GM19452 (cell line): ENCODE measurements at regions not wholly inside any gene's neighbourhood (a gene's known extent, or its start where the extent isn't known, plus 50 kb on each side); places are given as distances from the start of the nearest gene placed in this dataset.
"Not testable (repeated sequence)": the region's sequence is repeated elsewhere in the genome, so short reads cannot be mapped to it uniquely, and the experiment has no call there.

Experiments
- ATAC-seq: cut with Tn5 transposase; IDR thresholded peaks from one replicate; pipeline ENCODE4 v1.9.1; 2021; ENCODE audit not compliant: unreplicated experiment

DNA sequence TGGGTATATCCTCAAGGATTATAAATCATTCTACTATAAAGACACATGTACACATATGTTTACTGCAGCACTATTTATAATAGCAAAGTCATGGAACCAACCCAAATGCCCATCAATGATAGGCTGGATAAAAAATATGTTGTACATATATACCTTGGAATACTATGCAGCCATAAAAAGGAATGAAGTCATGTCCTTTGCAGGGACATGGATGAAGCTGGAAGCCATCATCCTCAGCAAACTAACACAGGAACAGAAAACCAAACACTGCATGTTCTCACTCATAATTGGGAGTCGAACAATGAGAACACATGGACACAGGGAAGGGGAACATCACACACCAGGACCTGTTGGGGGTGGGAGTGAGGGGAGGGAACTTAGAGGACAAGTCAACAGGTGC is 715.0 kb upstream of the ADGRB3 start:
- not testable (repeated sequence) for ATAC-seq

DNA sequence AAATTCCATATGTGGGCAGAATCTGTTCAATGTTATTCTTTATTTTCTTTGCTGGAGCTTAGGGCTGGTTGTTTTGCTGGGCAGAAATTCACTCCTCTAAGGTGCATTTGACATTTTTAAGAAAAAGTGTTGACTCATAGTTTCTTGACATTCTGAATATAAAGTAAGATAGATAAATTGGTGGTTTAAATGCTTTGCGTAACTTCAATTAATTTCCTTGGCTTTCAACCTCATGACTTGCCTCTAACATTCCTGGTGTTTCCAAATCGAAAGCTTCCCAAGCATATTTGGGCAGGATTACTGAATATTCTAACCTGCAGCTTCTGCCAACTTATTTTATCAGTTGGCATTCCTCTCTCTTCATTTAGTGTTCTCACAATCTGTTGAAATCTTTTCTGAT is 718.7 kb upstream of the ADGRB3 start:
- ATAC-seq: no peak

DNA sequence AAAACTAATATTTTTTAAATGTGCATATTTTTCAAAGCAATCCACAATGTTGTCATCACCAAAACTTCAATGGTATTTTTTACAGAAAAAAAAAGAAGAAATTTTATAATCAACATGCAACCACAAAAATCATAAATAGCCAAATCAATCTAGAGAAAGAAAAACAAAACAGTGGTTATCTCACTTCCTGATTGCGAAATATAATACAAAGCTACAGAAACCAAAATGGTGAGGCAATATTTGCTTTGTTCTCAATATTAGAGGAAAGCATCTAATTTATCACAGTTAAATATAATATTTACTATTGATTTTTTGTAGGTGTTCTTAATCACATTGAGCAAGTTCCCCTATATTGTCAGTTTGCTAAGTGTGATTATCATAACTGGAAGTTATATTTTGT is 720.7 kb upstream of the ADGRB3 start:
- ATAC-seq: no peak

DNA sequence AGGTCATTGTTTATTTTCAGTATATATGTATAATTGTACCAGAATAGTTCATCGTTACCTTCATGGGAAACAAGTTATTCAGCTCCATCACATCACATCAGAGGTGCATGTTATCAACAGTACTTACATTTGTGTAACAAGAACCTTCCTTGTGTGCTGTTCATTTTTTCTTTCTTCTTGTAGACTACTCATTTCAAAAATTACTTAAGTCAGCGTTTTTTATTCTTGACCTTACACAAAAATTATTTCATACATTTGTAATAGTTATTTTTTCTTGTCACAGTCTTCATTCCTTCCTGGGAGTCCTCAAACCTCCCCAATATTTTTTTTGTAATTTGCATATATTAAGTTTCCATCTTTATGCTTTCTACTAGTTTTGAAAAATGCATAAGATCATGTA is 725.7 kb upstream of the ADGRB3 start:
- no peak for ATAC-seq

DNA sequence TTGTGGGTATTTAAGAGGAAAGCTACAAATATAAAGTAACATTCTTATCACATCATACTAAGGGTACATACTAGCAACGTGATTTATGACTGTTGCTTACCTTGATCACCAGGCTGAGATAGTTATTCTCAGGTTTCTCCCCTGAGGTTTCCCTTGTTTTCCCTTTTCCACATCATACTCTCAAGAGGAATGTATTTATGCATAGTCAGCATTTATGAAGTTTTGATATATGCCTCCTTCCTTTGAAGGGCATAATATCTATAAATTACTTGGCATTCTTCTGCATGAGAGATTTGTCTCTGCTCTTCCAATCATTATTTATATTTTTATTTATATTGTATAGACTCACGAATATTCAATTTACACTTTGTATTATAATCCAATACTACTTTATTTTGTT is 726.7 kb upstream of the ADGRB3 start:
- no peak for ATAC-seq

DNA sequence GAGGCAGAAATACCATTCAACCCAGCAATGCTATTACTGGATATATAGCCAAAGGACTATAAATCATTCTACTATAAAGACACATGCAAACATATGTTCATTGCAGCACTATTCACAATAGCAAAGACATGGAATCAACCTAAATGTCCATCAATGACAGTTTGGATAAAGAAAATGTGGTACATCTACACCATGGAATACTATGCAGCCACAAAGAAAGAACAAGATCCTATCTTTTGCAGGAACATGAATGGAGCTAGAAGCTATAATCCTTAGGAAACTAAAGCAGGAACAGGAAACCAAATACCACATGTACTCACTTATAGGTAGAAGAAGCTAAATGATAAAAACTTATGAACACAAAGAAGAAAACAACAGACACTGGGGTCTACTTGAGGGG is 730.3 kb upstream of the ADGRB3 start:
- ATAC-seq: not testable (repeated sequence)

DNA sequence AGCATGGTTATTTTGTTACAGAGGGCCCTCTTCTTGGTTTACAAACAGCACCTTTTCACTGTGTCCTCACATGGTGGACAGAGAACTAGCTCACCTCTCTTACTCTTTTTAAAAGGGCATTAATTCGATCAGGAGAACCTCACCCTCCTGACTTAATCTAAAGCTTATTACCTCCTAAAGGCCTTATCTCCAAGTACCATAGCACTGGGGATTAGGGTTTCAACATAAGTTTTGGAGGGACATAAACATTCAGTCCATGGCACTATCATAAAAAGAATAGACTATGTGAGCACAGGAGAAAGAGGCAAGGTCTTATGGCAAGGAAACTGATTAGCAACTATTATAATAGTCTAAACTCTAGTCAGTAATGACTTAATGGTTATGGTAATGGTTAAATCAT is 736.2 kb upstream of the ADGRB3 start:
- no peak for ATAC-seq

DNA sequence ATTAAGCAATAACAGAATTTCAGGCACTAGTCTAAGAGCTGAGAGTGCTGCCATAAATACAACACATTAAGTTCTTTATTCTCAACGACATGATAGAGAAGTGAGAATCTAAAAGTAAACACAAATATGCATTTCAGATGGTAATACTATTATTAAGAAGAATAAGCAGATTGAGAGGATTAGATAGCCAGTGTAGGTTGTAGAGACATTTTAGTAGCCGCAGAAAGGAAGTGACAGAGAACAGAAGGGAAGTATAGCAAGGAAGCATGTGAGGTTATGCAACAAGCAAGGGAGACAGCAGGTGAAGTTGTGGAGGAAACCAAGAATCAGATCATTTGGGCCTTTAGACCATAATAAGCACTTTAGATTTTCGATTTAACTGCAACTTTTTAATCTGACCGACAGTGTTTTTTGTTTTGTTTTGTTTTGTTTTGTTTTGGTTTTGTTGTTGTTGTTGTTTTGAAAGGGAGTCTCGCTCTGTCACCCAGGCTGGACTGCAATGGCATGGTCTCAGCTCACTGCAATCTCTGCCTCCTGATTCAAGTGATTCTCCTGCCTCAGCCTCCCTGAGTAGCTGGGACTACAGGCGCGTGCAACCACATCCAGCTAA is 737.0 kb upstream of the ADGRB3 start:
- no peak for ATAC-seq

DNA sequence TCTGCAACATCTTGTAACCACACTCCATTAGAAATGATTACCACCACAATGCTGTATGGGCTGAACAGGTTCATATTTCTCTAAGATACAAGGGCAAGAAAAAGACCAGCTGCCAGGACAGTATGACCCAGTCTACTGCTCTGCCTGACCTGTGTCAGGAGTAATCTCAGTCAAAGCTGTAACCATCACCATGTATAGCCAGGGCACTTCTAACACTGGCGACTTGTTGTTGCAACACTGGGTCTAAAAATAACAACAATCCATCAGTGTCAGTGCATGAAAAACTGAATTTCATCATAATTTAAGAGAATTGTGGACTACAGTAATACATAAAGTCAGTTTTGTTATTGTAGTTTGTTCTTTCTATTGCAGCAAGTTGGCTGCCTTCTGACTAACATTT is 738.6 kb upstream of the ADGRB3 start:
- ATAC-seq: no peak

DNA sequence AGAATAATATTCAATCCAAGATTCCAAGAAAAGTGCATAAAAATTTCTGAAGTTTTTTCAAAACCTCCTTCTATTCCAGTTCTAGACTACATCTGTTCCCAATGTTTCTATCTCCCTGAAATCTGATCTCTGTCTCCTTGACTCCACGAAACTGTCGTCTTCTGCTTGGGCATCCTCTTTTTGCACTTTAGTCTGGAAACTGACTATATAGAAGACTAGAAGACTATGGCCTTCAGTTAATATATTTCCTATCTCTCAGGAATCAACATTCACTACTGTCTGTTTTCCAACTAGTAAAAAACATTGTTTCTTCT is 745.4 kb upstream of the ADGRB3 start:
- no peak for ATAC-seq

DNA sequence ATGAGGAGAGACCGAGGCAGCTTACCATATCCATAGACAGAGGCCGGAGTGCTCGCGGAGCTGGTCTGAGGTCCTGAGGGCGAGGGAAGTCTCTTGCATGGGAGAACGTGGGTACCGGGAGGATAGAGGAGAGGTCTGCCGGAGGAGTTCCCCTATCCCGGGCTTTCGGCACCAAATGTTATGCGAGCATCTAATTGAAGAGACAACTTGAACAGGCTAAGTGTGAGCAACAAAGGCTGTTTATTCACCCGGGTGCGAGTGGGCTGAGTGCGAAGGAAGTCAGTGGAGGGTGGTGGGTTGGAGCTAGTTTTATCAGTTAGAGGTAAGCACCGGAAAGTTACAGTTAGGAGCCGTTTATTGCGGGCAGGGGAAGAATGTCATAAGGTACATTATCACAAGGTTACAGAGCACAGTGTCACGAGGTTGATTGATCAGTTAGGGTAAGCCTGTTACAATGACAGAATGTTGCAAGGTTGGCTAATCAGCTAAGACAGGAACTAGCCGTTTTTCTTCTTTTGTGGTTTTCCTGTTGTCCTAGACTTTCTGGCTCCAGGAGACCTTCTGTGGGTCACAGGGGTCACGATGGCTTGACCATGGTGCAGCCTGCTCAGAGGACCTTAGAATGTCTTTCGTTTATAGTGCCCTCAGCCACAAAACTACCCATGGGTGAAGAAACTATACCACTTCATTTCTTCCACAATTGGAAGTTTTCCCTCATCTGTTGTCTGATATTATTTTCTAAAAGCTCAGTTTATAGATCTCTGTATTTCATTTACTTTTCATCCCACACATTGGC is 746.0 kb upstream of the ADGRB3 start:
- no peak for ATAC-seq

DNA sequence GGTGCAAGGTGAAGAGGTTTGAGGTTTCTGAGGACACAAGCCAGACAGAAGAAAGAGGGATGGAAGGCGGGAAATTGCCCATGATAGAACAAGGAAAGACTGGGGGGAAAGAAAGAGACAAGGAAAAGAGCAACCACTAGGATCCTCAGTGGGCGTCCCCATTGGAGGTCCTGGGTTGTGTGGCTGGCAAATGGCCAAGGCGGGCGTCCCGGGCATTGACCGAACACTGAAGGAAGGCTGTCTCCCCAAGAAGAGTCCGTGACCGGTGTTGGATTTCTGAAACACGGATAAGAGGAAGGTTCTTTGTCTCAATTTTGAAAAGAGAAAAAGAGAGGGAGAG is 746.6 kb upstream of the ADGRB3 start:
- no peak for ATAC-seq

DNA sequence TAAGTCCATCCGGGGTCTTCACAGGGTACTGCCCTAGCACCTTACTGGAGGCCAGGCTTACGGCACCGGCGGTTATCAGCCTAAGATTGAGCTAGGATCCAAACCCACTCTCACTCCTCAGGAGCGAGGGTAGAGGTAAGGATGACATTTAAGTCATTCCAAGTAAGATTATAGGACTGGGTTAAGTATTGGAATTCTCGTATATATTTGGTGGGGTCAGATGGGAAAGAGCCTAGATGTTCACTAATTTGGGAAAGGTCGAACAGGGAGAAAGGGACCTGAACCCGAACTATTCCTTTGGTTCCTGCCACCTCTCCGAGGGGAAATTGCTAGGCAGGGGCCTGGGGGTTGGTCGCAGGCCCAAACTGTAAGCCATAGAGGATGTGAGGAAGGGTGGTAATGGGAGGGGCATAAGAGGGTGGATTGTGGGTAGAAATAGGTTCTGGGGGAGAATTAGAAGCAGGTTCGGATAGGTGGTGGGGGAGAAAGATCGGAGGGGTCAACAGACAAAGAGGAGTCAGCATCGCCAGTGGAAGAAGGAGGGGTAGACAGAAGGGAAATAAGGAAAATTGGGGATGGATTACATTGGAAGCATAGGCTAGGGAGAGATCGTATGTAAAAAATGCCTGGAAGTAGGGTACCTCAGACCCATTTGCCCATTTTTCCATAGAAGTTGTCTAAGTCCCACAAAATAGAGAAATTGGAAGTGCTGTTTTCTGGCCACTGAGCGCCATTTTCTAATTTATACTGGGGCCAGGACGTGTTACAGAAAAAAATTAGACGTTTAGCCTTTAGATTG is 747.1 kb upstream of the ADGRB3 start:
- no peak for ATAC-seq

DNA sequence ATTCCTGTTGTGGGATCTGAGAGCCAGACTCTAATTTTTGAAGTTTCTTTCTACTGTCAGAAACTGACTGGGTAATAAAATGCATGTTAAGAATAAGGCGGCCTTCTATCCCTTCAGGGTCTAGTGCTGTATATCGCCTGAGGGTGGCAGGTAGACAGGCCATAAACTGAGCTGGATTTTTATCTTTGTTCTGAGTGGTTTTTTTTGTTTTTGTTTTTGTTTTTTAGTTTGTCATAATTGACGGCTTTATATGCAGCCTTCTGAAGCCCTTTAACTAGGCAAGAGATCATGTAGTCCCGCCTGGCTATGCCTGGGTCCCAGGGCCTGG is 747.7 kb upstream of the ADGRB3 start:
- no peak for ATAC-seq

DNA sequence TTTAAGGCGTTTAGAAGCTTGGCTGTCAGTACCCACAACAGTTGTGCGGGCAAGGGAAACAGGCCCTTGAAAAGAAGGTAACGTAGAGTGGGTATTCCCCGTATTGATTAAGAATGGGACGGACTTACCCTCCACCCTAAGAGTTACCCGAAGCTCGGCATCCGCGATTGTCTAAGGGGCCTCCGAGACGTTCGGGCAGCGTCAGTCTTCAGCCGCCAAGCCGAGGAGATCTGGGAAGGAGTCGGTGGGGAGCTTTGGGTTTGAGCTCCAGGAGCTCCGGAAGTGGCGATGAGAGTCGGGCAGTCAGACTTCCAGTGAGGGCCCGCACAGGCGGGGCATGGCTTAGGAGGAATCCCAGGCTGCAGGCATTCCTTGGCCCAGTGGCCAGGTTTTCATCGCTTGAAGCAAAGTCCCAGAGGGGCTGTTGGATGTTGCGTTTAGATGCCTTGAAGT is 748.2 kb upstream of the ADGRB3 start:
- no peak for ATAC-seq

DNA sequence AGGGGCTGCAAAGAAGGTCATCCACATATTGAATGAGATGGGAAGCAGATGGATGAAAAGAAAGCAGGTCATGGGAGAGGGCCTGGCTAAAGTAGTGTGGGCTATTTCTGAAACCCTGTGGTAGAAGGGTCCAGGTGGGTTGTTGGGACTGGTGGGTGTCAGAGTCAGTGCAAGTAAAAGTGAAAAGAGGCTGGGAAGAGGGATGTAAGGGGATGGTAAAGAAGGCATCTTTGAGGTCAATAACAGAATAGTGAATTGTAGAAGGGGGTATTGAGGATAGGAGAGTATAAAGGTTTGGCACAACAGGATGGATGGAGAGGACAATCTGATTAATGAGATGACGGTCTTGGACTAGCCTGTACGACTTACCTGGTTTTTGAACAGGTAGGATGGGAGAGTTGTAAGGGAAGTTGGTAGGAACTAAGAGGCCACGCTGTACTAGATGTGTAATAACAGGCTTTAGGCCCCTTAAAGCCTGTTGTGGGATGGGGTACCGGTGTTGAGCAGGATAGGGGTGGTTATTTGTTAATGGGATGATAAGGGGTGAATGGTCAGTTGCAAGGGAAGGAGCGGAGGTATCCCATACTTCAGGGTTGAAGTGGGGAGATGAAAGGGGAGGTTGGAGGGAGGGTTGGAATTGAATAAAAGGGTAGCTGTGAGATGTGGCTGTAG is 748.9 kb upstream of the ADGRB3 start:
- ATAC-seq: no peak

DNA sequence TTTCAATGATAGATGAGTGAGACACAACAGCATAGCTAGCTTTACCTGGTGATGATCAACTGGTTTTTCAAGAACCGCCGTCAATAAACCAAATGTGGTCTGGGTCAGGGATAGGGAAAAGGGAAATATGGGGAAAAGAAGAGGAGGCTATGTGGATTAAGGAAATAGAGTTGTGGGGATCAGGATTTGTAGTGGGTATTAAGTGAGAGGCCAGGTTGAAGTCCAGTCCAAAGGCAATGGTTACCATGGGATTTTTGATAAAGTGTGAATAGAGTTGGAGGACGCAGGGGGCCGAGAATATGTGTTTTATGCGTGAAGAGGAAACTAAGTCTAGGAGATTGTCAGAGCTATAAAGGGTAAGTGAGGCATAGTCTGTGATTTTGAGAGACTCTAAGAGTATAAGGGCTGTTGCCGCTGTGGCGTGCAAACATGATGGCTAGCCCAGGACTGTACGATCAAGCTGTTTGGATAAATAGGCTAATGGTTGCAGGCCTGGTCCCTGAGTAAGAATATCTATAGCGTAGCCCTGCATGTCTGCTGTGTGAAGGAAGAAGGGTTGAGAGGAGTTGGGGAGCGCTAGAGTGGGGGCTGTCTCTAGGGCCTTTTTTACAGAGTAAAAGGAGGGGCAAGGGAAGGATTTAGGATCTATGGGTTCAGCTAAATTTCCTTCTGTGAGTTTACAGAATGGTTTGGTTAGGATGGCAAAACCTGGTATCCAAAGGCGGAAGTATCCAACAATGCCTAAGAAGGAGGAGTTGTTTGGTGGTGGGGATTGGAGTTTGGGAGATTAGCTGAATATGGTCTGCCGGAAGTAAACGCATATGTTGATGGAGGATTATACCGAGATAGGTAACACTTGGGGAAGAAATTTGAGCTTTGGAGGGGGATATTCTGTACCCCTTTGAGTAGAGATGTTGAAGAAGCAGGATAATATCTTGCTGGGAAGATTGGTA is 749.7 kb upstream of the ADGRB3 start:
- ATAC-seq: no peak

DNA sequence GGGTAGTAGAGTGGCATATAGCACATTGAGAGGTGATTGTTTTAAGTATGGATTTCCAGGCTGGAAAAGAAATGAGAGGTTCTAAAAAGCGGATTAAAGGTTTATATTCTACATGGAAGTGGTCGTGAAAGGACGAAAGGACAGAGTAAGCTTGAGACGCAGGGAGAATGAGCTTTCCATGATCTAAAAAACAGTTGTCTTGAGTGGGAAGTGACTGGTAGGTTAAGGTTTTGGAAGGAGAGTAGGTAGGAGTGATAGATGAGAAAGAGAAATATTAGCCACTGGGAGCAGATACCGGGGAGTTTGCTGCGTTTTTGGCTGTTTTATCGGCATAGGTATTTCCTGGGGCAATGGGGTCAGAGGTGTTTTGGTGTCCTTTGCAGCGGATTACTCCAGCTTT is 750.6 kb upstream of the ADGRB3 start:
- ATAC-seq: no peak

DNA sequence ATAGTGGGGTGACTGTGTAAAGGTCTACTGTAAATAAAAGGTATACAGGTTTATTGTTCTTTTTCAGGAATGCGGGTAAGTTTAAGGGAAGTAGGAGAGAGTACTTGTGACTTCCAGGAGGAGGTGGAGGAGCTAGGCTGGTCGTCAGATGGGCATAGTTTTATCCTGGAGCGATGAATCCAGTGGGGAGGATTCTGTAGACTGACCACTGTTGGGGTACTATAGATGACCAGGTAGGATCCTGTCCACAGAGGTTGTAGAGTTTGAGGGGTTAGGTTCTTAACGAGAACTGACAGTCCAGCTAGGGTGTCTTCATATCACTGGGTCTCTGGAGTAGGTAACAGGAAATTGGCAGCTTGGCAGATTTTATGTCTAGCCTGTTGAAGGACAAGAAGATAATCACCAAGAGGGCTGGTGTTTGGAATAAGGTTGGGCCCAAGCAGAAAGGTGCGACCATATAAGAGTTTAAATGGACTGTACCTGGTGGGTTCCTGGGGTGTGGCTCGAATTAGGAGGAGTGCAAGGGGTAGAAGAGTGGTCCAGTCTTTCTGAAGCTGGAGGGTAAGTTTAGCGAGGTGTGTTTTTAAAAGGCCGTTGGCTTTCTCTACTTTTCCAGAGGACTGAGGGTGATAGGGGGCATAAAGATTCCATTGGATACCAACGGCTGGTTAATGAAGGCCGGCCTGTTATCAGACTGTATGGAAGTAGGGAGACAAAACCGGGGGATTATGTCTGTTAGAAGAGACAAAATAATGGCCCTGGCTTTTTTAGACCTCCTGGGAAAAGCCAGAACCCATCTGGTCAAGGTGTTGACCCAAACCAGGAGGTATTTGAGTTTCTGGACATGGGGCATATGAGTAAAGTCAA is 751.3 kb upstream of the ADGRB3 start:
- ATAC-seq: no peak
